Ascending aorta (tissue), 2 donors: ENCODE measurements at regions not wholly inside any gene's neighbourhood (a gene's known extent, or its start where the extent isn't known, plus 50 kb on each side); places are given as distances from the start of the nearest gene placed in this dataset.

Source experiments
- DNase-seq, 2 donors: peaks; one replicate each; pipeline ENCODE4 v3.0.0-alpha.2; 2019; ENCODE audit warnings: low spot score in 2 of 2
- H3K27ac ChIP-seq, 2 donors: fragments of 200-600 bp; sonication (generic); one replicate each; pipeline ENCODE4 v1.5.1; 2016 to 2017; ENCODE audit warnings: mild to moderate bottlenecking in 1 of 2
- H3K27me3 ChIP-seq: fragments of 200-600 bp; sonication (generic); one replicate; pipeline ENCODE4 v1.5.1; 2017
- H3K36me3 ChIP-seq, 2 donors: fragments of 200-600 bp; sonication (generic); one replicate each; pipeline ENCODE4 v1.5.1; 2016
- H3K4me1 ChIP-seq, 2 donors: fragments of 200-600 bp; sonication (generic); one replicate each; pipeline ENCODE4 v1.5.1; 2016 to 2017; ENCODE audit warnings: mild to moderate bottlenecking in 1 of 2
- H3K4me3 ChIP-seq, 2 donors: fragments of 200-600 bp; sonication (generic); one replicate each; pipeline ENCODE4 v1.5.1; 2016 to 2017; ENCODE audit warnings: mild to moderate bottlenecking in 1 of 2
- H3K9me3 ChIP-seq, 2 donors: fragments of 200-600 bp; sonication (generic); one replicate each; pipeline ENCODE4 v1.5.1; 2016
- CTCF ChIP-seq, 3 experiments: fragments of 200-600 bp in 2 of 3; fragments of 450-650 bp in 1 of 3; sonication (generic) in 2 of 3; IDR thresholded peaks; one replicate each; pipeline ENCODE4 v1.5.1; 2016 to 2019; ENCODE audit warnings: antibody characterized with exemption in 3 of 3, mild to moderate bottlenecking in 1 of 3, moderate library complexity in 1 of 3
- intact Hi-C: fragments of 100-400 bp; cut with DNase I; formaldehyde crosslinking; loops from one replicate; pipeline ENCODE4 v1.15.1; 2023

- Histone ChIP-seq H3K4me1 (no peaks in the 10 kb centered on the region), H3K36me3 (no peaks in the 10 kb centered on the region), H3K4me3 (peak overlapping the region; percentile 37 to 41), H3K9me3 (no peaks in the 10 kb centered on the region), H3K27me3 (no peaks in the 10 kb centered on the region), H3K27ac (no peak overlapping the region)
- TF ChIP-seq CTCF (IDR thresholded peaks at IDR 0.05): peak; percentile 61 to 84 (median 79)
- intact Hi-C loops: loop anchor here (2.0 to 5.0 kb wide), 2 partner anchors 1032 to 1057 kb away; no protein-coding TSS in a partner anchor
- peak in 1 of 2 donors; percentile 71 for DNase-seq
Observed at GRCh38 chr5:158074992-158075769, 216.2 kb upstream of the CLINT1 start.

DNA sequence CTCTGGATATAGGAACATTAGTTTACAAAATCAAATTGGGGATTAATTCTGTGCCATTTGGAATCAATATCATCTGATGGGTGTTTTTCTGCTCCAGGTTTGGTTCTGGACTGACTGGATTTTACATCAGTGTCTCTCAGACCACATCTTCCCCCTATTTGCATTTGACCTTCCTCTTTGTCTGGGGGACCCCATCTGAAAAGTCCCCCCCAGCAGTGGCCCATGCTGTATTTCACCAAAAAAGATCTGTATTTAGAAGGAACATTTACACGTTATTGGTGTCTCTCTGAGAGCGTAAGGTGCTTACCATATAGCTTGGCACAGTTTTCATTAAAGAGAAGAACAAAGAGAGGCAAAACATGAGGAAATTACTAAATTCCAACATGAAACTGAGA, 215.6 kb upstream of the CLINT1 start:
- intact Hi-C loops: loop anchor here (2.0 kb wide), 1 partner anchor 1032 kb away; no protein-coding TSS in a partner anchor
- Histone ChIP-seq H3K27me3 (no peaks in the 10 kb centered on the region), H3K4me3 (no peak overlapping the region), H3K4me1 (no peaks in the 10 kb centered on the region), H3K36me3 (no peaks in the 10 kb centered on the region), H3K9me3 (no peaks in the 10 kb centered on the region), H3K27ac (no peak overlapping the region)
- TF ChIP-seq CTCF (IDR thresholded peaks at IDR 0.05): no peak
- DNase-seq: no peak

DNA sequence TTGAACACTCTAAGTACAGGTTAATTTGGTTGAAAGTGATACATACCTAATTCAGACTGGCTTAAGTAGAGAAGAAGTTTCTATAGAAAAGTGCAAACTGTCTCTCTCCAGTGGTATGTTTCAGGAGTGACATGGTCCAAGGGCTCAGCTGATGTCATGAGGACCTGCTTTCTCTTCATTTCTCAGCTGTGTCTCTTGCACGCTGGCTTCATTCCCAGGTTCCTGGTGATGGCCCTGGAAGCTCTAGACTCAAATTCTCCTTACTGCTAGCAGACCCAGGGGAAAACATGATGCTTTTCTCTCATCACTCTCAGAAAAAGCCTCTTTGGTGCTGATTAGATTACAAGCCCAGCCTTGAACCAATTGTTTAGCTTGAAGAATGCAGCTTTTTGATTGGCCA, 211.9 kb upstream of the CLINT1 start:
- Histone ChIP-seq H3K4me1 (no peaks in the 10 kb centered on the region), H3K27ac (no peak overlapping the region), H3K27me3 (no peaks in the 10 kb centered on the region), H3K9me3 (no peaks in the 10 kb centered on the region), H3K4me3 (no peak overlapping the region), H3K36me3 (no peaks in the 10 kb centered on the region)
- no peak for TF ChIP-seq CTCF (IDR thresholded peaks at IDR 0.05)
- intact Hi-C loops: no loop called here
- no peak for DNase-seq

- Histone ChIP-seq H3K36me3 (no peaks in the 10 kb centered on the region), H3K4me3 (no peak overlapping the region), H3K4me1 (no peaks in the 10 kb centered on the region), H3K27me3 (no peaks in the 10 kb centered on the region), H3K27ac (no peak overlapping the region), H3K9me3 (no peaks in the 10 kb centered on the region)
- intact Hi-C loops: no loop called here
- TF ChIP-seq CTCF (IDR thresholded peaks at IDR 0.05): no peak
- no peak for DNase-seq
Observed at GRCh38 chr5:158069838-158070237, 210.9 kb upstream of the CLINT1 start.

DNA sequence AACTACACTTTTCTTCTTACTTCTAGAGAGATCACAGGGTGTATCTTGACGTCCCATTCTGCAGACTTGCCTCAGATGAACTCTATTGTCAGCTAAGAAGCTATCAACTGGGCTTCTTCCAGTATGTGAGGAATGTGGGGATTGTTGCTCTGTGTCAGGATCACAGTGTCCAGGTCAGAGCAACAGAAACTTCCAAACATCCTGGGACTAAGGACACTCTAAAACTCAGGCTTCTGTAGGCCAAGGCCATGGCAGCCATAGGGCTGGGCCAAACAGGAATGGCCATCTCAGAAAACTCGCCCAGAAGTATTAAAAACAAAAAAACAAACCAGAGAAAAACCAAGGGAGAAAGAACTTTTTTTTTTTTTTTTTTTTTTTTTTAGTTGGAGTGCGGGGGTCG, 210.0 kb upstream of the CLINT1 start:
- Histone ChIP-seq H3K27ac (no peak overlapping the region), H3K36me3 (no peaks in the 10 kb centered on the region), H3K9me3 (no peaks in the 10 kb centered on the region), H3K4me1 (no peaks in the 10 kb centered on the region), H3K4me3 (no peak overlapping the region), H3K27me3 (no peaks in the 10 kb centered on the region)
- intact Hi-C loops: no loop called here
- no peak for DNase-seq
- TF ChIP-seq CTCF (IDR thresholded peaks at IDR 0.05): no peak
